HepG2 (cell line): ENCODE measurements at regions not wholly inside any gene's neighbourhood (a gene's known extent, or its start where the extent isn't known, plus 50 kb on each side); places are given as distances from the start of the nearest gene placed in this dataset.
"Not testable (repeated sequence)": the region's sequence is repeated elsewhere in the genome, so short reads cannot be mapped to it uniquely, and the experiment has no call there.

Experiments
- ATAC-seq: fragments of 200-7000 bp; cut with Tn5 transposase; 3 replicates; pipeline ENCODE4 v1.9.1; 2020; ENCODE audit warnings: mild to moderate bottlenecking, moderate library complexity
- BruUV-seq: library from RNA; stranded (reverse); fragments of 400-500 nt; replicated peaks from 2 replicates; lab custom pipeline; 2021; lab: Mats Ljungman, UMichigan
- CTCF ChIA-PET: fragments of 300-600 bp; formaldehyde crosslinking; extraction: SDS; loops from one replicate; lab custom pipeline; 2021; ENCODE audit warnings: low total read pairs, inconsistent platforms, low intra/inter-chr PET ratio; lab: Yijun Ruan, JAX
- POLR2A ChIA-PET: fragments of 350-600 bp; sonication (Branson Sonifier 250); formaldehyde crosslinking; loops from one replicate; lab custom pipeline; 2020; ENCODE audit warnings: antibody characterized with exemption, inconsistent platforms; lab: Yijun Ruan, JAX
- DNase-seq: peaks from one replicate; pipeline ENCODE4 v3.0.0-alpha.2; 2015; ENCODE audit warnings: low spot score
- FAIRE-seq: peaks from 3 replicates; lab custom pipeline; 2011; peaks lifted over from hg19 to GRCh38; lab: Jason Lieb, UNC
- H2AFZ ChIP-seq: one replicate; pipeline ENCODE4 v1.6.1; 2011; ENCODE audit warnings: low read length, inconsistent platforms
- H3K27ac ChIP-seq: fragments of 300-600 bp; 3 replicates; pipeline ENCODE4 v1.8.0; 2011; ENCODE audit warnings: mixed run types, mild to moderate bottlenecking, mixed read lengths, low read length, inconsistent platforms; ENCODE audit not compliant: insufficient read depth; ENCODE audit errors: extremely low read length
- H3K27me3 ChIP-seq, 2 experiments: fragments of 200-600 bp in 1 of 2; 2 replicates in 1 of 2; 3 replicates in 1 of 2; pipeline versions ENCODE4 v1.6.0 to v1.8.0; 2011; ENCODE audit warnings: low read length in 2 of 2, mild to moderate bottlenecking in 2 of 2, moderate library complexity in 2 of 2, inconsistent platforms in 1 of 2; ENCODE audit not compliant: insufficient read depth in 2 of 2, control insufficient read depth in 1 of 2
- H3K36me3 ChIP-seq, 2 experiments: fragments of 200-600 bp in 1 of 2; replicated peaks in 1 of 2; 2 replicates in 1 of 2; 3 replicates in 1 of 2; pipeline versions ENCODE4 v1.5.1 to v1.8.0; 2011; ENCODE audit warnings: low read length in 2 of 2, inconsistent platforms in 1 of 2; ENCODE audit not compliant: insufficient read depth in 2 of 2, control insufficient read depth in 1 of 2
- H3K4me1 ChIP-seq: 2 replicates; pipeline ENCODE4 v1.5.1; 2012; ENCODE audit warnings: low read length, inconsistent platforms; ENCODE audit not compliant: insufficient read depth
- H3K4me2 ChIP-seq: 2 replicates; pipeline ENCODE4 v1.6.0; 2011; ENCODE audit warnings: low read depth, low read length, inconsistent platforms
- H3K4me3 ChIP-seq, 3 experiments: fragments of 200-600 bp in 1 of 3; sonication (generic), shearing (Covaris generic) in 1 of 3; replicated peaks in 1 of 3; 2 replicates each; pipeline ENCODE4 v1.5.1; 2011 to 2016; ENCODE audit warnings: low read length in 3 of 3, inconsistent platforms in 2 of 3, low read depth in 2 of 3, mild to moderate bottlenecking in 2 of 3, control low read depth in 1 of 3, mixed read lengths in 1 of 3; ENCODE audit not compliant: insufficient read depth in 1 of 3
- H3K79me2 ChIP-seq: one replicate; pipeline ENCODE4 v1.6.1; 2011; ENCODE audit warnings: low read length, inconsistent platforms; ENCODE audit not compliant: insufficient read depth
- H3K9ac ChIP-seq: 2 replicates; pipeline ENCODE4 v1.6.0; 2011; ENCODE audit warnings: mild to moderate bottlenecking, low read depth, low read length, inconsistent platforms; ENCODE audit not compliant: insufficient read depth
- H3K9me3 ChIP-seq: 2 replicates; pipeline ENCODE4 v1.5.1; 2012; ENCODE audit warnings: mild to moderate bottlenecking, low read length
- H4K20me1 ChIP-seq: 2 replicates; pipeline ENCODE4 v1.6.0; 2011; ENCODE audit warnings: inconsistent platforms, mild to moderate bottlenecking, low read length, moderate library complexity; ENCODE audit not compliant: insufficient read depth
- WGBS: methylation state at CpG from one replicate; pipeline ENCODE4 v1.1.6; 2017; ENCODE audit warnings: low lambda C conversion rate; 5-methylcytosine and 5-hydroxymethylcytosine counted together
- in situ Hi-C: cut with HindIII; loops from 2 replicates; pipeline ENCODE4 v1.10.0; 2017; ENCODE audit warnings: low pct_unique_long_range_greater_than_20kb; ENCODE audit not compliant: extremely low pct_ligation_motif_present
- intact Hi-C: fragments of 100-400 bp; cut with micrococcal nuclease; formaldehyde crosslinking; loops from one replicate; pipeline ENCODE4 v1.10.0; 2022; ENCODE audit not compliant: unreplicated experiment

GRCh38 chr1:178043940-178044339 is 50.0 kb upstream of the RASAL2 start:
- H3K4me2 ChIP-seq, H3K9ac ChIP-seq, H3K36me3 ChIP-seq, H2AFZ ChIP-seq, ATAC-seq, H3K9me3 ChIP-seq, H3K27me3 ChIP-seq, H3K79me2 ChIP-seq, BruUV-seq, H3K4me3 ChIP-seq, FAIRE-seq, intact Hi-C loops, POLR2A ChIA-PET, CTCF ChIA-PET, DNase-seq, H4K20me1 ChIP-seq, H3K27ac ChIP-seq, in situ Hi-C loops: not testable (repeated sequence)
- 45% methylated on average over 4 of the region's 4 CpGs for WGBS
- H3K4me1 ChIP-seq, result peaks cover 35% of the 10 kb centered on the region
